K562 (cell line): ENCODE measurements at regions not wholly inside any gene's neighbourhood (a gene's known extent, or its start where the extent isn't known, plus 50 kb on each side); places are given as distances from the start of the nearest gene placed in this dataset.

ENCODE experiments used
- ATAC-seq: fragments of 200-7000 bp; cut with Tn5 transposase; 3 replicates; pipeline ENCODE4 v1.9.1; 2020; ENCODE audit warnings: moderate library complexity
- BruUV-seq: library from RNA; stranded (reverse); fragments of 400-500 nt; replicated peaks from 2 replicates; lab custom pipeline; 2021; lab: Mats Ljungman, UMichigan
- CTCF ChIA-PET: fragments of 300-600 bp; formaldehyde crosslinking; extraction: SDS; loops from one replicate; lab custom pipeline; 2021; ENCODE audit warnings: low intra/inter-chr PET ratio; lab: Yijun Ruan, JAX
- POLR2A ChIA-PET: fragments of 300-600, 350-650 bp; sonication (Branson Sonifier 250); formaldehyde crosslinking; extraction: SDS; loops from one replicate; lab custom pipeline; 2021; ENCODE audit warnings: antibody characterized with exemption, inconsistent platforms; lab: Yijun Ruan, JAX
- DNase-seq, 4 experiments: peaks; one replicate each; pipeline versions ENCODE4 v3.0.0 to v3.0.0-alpha.2; 2011 to 2018; ENCODE audit warnings: low spot score in 3 of 4, mixed read lengths in 3 of 4; ENCODE audit errors: extremely low read depth in 1 of 4
- FAIRE-seq: peaks from 2 replicates; lab custom pipeline; 2011; peaks lifted over from hg19 to GRCh38; lab: Jason Lieb, UNC
- H2AFZ ChIP-seq: 2 replicates; pipeline ENCODE4 v1.6.0; 2011; ENCODE audit warnings: low read depth, low read length, control low read depth, inconsistent platforms
- H3K27ac ChIP-seq: fragments of 200-600 bp; 3 replicates; pipeline ENCODE4 v1.8.0; 2011; ENCODE audit warnings: low read depth, mild to moderate bottlenecking, control low read depth, inconsistent platforms, low read length, moderate library complexity, mixed read lengths; ENCODE audit errors: extremely low read depth
- H3K27me3 ChIP-seq, 2 experiments: fragments of 300-600 bp in 1 of 2; 2 replicates in 1 of 2; 3 replicates in 1 of 2; pipeline versions ENCODE4 v1.6.0 to v1.8.0; 2011; ENCODE audit warnings: inconsistent platforms in 2 of 2, low read length in 2 of 2, mild to moderate bottlenecking in 1 of 2, mixed read lengths in 1 of 2, moderate library complexity in 1 of 2; ENCODE audit not compliant: control insufficient read depth in 2 of 2, insufficient read depth in 2 of 2
- H3K36me3 ChIP-seq: fragments of 300-600 bp; 3 replicates; pipeline ENCODE4 v1.8.0; 2011; ENCODE audit warnings: mild to moderate bottlenecking, low read length, inconsistent platforms; ENCODE audit not compliant: control insufficient read depth, insufficient read depth
- H3K4me1 ChIP-seq, 2 experiments: fragments of 200-600 bp in 1 of 2; replicated peaks in 1 of 2; 2 replicates in 1 of 2; 3 replicates in 1 of 2; pipeline versions ENCODE4 v1.5.1 to v1.8.0; 2011; ENCODE audit warnings: inconsistent platforms in 2 of 2, low read length in 2 of 2, mild to moderate bottlenecking in 1 of 2, mixed read lengths in 1 of 2, moderate library complexity in 1 of 2; ENCODE audit not compliant: control insufficient read depth in 2 of 2, insufficient read depth in 2 of 2
- H3K4me2 ChIP-seq: 2 replicates; pipeline ENCODE4 v1.6.1; 2011; ENCODE audit warnings: low read length, control low read depth, inconsistent platforms, mixed read lengths; ENCODE audit not compliant: insufficient read depth
- H3K4me3 ChIP-seq: fragments of 200-600 bp; sonication (generic), shearing (Covaris generic); 2 replicates; pipeline ENCODE4 v1.5.1; 2016; ENCODE audit warnings: control low read depth, inconsistent platforms
- H3K79me2 ChIP-seq: fragments of 200-600 bp; 3 replicates; pipeline ENCODE4 v1.8.0; 2011; ENCODE audit warnings: low read length, inconsistent platforms; ENCODE audit not compliant: control insufficient read depth, insufficient read depth
- H3K9ac ChIP-seq, 2 experiments: 2 replicates each; pipeline versions ENCODE4 v1.6.0 to v1.6.1; 2011; ENCODE audit warnings: low read depth in 2 of 2, low read length in 2 of 2, control low read depth in 1 of 2, inconsistent platforms in 1 of 2, mild to moderate bottlenecking in 1 of 2, mixed read lengths in 1 of 2; ENCODE audit not compliant: insufficient read depth in 1 of 2
- H3K9me1 ChIP-seq: one replicate; pipeline ENCODE4 v1.6.0; 2011; ENCODE audit warnings: inconsistent platforms, mild to moderate bottlenecking, low read length, moderate library complexity; ENCODE audit not compliant: control insufficient read depth, insufficient read depth
- H3K9me3 ChIP-seq: replicated peaks from 2 replicates; pipeline ENCODE4 v1.5.1; 2011; ENCODE audit warnings: low read depth, low read length, inconsistent platforms; ENCODE audit not compliant: control insufficient read depth, insufficient read depth
- H4K20me1 ChIP-seq: replicated peaks from 2 replicates; pipeline ENCODE4 v1.6.1; 2011; ENCODE audit warnings: low read length, inconsistent platforms, mixed read lengths; ENCODE audit not compliant: control insufficient read depth, insufficient read depth
- BCLAF1 ChIP-seq, 2 experiments: fragments of 450-650 bp in 1 of 2; IDR thresholded peaks; 2 replicates each; pipeline ENCODE4 v1.6.1; 2011 to 2017; ENCODE audit warnings: low read depth in 2 of 2, antibody characterized with exemption in 1 of 2, borderline replicate concordance in 1 of 2, low read length in 1 of 2, mild to moderate bottlenecking in 1 of 2, mixed read lengths in 1 of 2; ENCODE audit not compliant: control insufficient read depth in 1 of 2
- DIDO1 ChIP-seq: fragments of 450-650 bp; IDR thresholded peaks from 2 replicates; pipeline ENCODE4 v1.6.1; 2016; ENCODE audit warnings: low read depth, missing biosample characterization, missing genetic modification characterization
- DNMT1 ChIP-seq: fragments of 450-650 bp; IDR thresholded peaks from 2 replicates; pipeline ENCODE4 v1.6.1; 2016; ENCODE audit warnings: antibody characterized with exemption, mild to moderate bottlenecking
- HCFC1 ChIP-seq: IDR thresholded peaks from 2 replicates; pipeline ENCODE4 v1.6.1; 2012; ENCODE audit warnings: low read depth, low read length, improper control_type of control experiment
- JUNB ChIP-seq: fragments of 450-650 bp; formaldehyde crosslinking; conservative IDR thresholded peaks from 2 replicates; pipeline ENCODE4 v1.4.0; 2020; ENCODE audit warnings: mild to moderate bottlenecking
- MAFF ChIP-seq: IDR thresholded peaks from 2 replicates; pipeline ENCODE4 v1.6.1; 2012; ENCODE audit warnings: low read length, improper control_type of control experiment
- MAFG ChIP-seq: fragments of 450-650 bp; conservative IDR thresholded peaks from 2 replicates; pipeline ENCODE4 v1.6.1; 2016; ENCODE audit warnings: missing genetic modification characterization, missing compliant biosample characterization
- MBD2 ChIP-seq: sonication (generic); IDR thresholded peaks from 2 replicates; pipeline ENCODE4 v1.6.1; 2016; ENCODE audit warnings: low read depth, borderline replicate concordance
- MLX ChIP-seq, 2 experiments: fragments of 450-650 bp in 1 of 2; sonication (generic) in 1 of 2; formaldehyde crosslinking; conservative IDR thresholded peaks; 2 replicates each; pipeline versions ENCODE4 v1.4.0 to v1.8.1; 2020 to 2022; ENCODE audit warnings: mild to moderate bottlenecking in 1 of 2, missing genetic modification reagents in 1 of 2
- MTA3 ChIP-seq: fragments of 450-650 bp; formaldehyde crosslinking; IDR thresholded peaks from 2 replicates; pipeline ENCODE4 v1.6.1; 2017; ENCODE audit warnings: mild to moderate bottlenecking, borderline replicate concordance
- SRF ChIP-seq, 2 experiments: fragments of 250-450, 450-650 bp in 1 of 2; sonication (Bioruptor Pico) in 1 of 2; sonication (generic) in 1 of 2; formaldehyde crosslinking; IDR thresholded peaks; 2 replicates each; pipeline versions ENCODE4 v1.5.0 to v1.5.1; 2020 to 2022; ENCODE audit warnings: mild to moderate bottlenecking in 1 of 2, missing genetic modification reagents in 1 of 2
- ZNF212 ChIP-seq: fragments of 450-650 bp; formaldehyde crosslinking; IDR thresholded peaks from 2 replicates; pipeline ENCODE4 v1.4.0; 2020; ENCODE audit warnings: mild to moderate bottlenecking
- ZNF507 ChIP-seq: conservative IDR thresholded peaks from 2 replicates; pipeline ENCODE4 v1.6.1; 2017; ENCODE audit warnings: missing genetic modification characterization, missing compliant biosample characterization
- WGBS: fragments of 100-300 bp; shearing (Covaris generic); methylation state at CpG from one replicate; pipeline ENCODE4 v1.1.6; 2016; ENCODE audit warnings: low coverage, mixed read lengths; ENCODE audit not compliant: insufficient coverage; ENCODE audit errors: missing lambda C conversion rate; 5-methylcytosine and 5-hydroxymethylcytosine counted together
- in situ Hi-C: fragments of 300-500 bp; cut with MboI; formaldehyde crosslinking; loops from 4 replicates; pipeline ENCODE4 v1.15.0; 2018; ENCODE audit warnings: inconsistent platforms, mixed read lengths
- intact Hi-C: fragments of 100-400 bp; cut with micrococcal nuclease; formaldehyde crosslinking; loops from 2 replicates; pipeline ENCODE4 v1.14.2; 2022

GRCh38 chr13:112136095-112136494 is 69.1 kb downstream of the SOX1 start:
- Histone ChIP-seq H3K79me2 (no peaks in the 10 kb centered on the region), H3K27ac (no peak overlapping the region)
- in situ Hi-C loops, result no loop called here
- no peak for TF ChIP-seq MLX (CRISPR knock-in tag; conservative IDR thresholded peaks at IDR 0.05)
- no peak for TF ChIP-seq JUNB (CRISPR knock-in tag)
- no peak for TF ChIP-seq DIDO1 (tag)
- no peak for TF ChIP-seq HCFC1
- TF ChIP-seq MBD2, result no peak
- no peak for TF ChIP-seq SRF (CRISPR knock-in tag; IDR thresholded peaks at IDR 0.05)
- TF ChIP-seq MAFF, result no peak
- TF ChIP-seq ZNF507 (tag), result no peak
- no peak for TF ChIP-seq DNMT1
- TF ChIP-seq MAFG, result no peak
- TF ChIP-seq ZNF212, result no peak
- no peak for TF ChIP-seq BCLAF1 (IDR thresholded peaks at IDR 0.05; ENCODE audit: borderline replicate concordance in 1 of 2, control insufficient read depth in 1 of 2, low read depth in 2 of 2, low read length in 1 of 2)
- TF ChIP-seq MTA3, result no peak
- TF ChIP-seq, all 486 proteins: peak for 0
- Histone ChIP-seq H3K36me3 (no peaks in the 10 kb centered on the region), H3K27me3 (peaks cover 2 to 32% of the 10 kb centered on the region in 2 experiments; a peak in 3 of 5 replicates), H4K20me1 (no peaks in the 10 kb centered on the region), H2AFZ (no peak overlapping the region), H3K4me3 (no peak overlapping the region), H3K4me2 (no peak overlapping the region), H3K4me1 (no peaks in the 10 kb centered on the region), H3K9me3 (no peaks in the 10 kb centered on the region), H3K9ac (no peak overlapping the region), H3K9me1 (no peaks in the 10 kb centered on the region)
- FAIRE-seq (no peak), DNase-seq (no peak), ATAC-seq (no peak)
- 3% methylated on average over 5 of the region's 7 CpGs for WGBS
- POLR2A ChIA-PET, result no interaction called here
- no TSS peak for BruUV-seq
- intact Hi-C loops, result no loop called here
- CTCF ChIA-PET, result no interaction called here
